ENCODE measurements at regions not wholly inside any gene's neighbourhood (a gene's known extent, or its start where the extent isn't known, plus 50 kb on each side); places are given as distances from the start of the nearest gene placed in this dataset.

DNA sequence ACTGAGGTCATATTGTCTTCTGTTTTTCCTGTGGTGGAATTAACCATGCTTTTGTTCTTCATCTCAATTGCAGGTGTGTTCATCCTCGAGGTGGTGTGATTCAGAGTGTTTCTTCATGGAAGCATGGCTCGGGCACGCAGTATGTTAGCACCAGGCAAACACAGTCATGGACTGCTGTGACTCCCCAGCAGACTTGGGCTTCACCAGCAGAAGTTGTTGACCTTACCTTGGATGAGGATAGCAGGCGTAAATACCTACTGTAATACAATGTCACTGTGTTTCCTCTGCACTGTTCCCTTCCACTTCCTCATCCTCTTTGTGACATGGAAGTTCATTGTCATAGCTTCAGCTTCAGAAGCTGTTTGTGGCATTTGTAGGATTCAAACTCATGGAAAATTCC, 158.7 kb downstream of the HAUS1 start:
- H3K4me1 ChIP-seq (ENCODE audit: control insufficient read depth, insufficient read depth, low read length) = peaks cover 9% of the 10 kb centered on the region
- no peaks in the 10 kb centered on the region for H3K9me3 ChIP-seq (ENCODE audit: control insufficient read depth, insufficient read depth, low read length)
- H3K27me3 ChIP-seq (ENCODE audit: control insufficient read depth, insufficient read depth, low read length) = no peaks in the 10 kb centered on the region
- no peaks in the 10 kb centered on the region for H3K36me3 ChIP-seq (ENCODE audit: control insufficient read depth, insufficient read depth, low read length)
- no peak overlapping the region for H3K4me3 ChIP-seq (ENCODE audit: low read length)
- no peak overlapping the region for H3K27ac ChIP-seq (ENCODE audit: low read length)
- WGBS (ENCODE audit: insufficient coverage, insufficient read length) = no CpG with 5 or more reads among the region's 4 CpGs
- DNase-seq (ENCODE audit: low read depth, low spot score) = no peak

DNA sequence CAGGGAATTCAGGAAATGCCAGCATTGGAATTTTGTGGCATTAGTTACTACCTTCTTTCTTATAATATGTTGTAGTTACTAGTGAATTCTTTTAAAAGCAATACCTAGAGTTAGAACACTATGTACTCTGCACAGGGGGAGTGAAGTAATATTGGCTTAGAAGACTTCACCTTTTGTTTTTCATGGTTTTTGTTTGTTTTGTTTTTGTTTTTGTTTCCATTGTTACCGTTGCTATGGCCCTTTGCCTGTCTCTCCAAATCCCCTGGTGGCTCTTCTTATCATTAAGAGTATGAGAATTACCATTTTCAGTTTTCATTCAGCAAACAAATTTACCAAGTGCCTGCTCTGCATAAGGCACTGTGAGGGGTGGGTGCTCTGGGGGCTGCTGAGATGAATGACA, 160.1 kb downstream of the HAUS1 start:
- H3K27me3 ChIP-seq (ENCODE audit: control insufficient read depth, insufficient read depth, low read length) = no peaks in the 10 kb centered on the region
- H3K4me1 ChIP-seq (ENCODE audit: control insufficient read depth, insufficient read depth, low read length) = peaks cover 9% of the 10 kb centered on the region
- no peaks in the 10 kb centered on the region for H3K36me3 ChIP-seq (ENCODE audit: control insufficient read depth, insufficient read depth, low read length)
- no peak overlapping the region for H3K4me3 ChIP-seq (ENCODE audit: low read length)
- H3K27ac ChIP-seq (ENCODE audit: low read length) = no peak overlapping the region
- WGBS (ENCODE audit: insufficient coverage, insufficient read length) = no CpG with 5 or more reads among the region's 1 CpG
- DNase-seq (ENCODE audit: low read depth, low spot score) = no peak
- no peaks in the 10 kb centered on the region for H3K9me3 ChIP-seq (ENCODE audit: control insufficient read depth, insufficient read depth, low read length)

DNA sequence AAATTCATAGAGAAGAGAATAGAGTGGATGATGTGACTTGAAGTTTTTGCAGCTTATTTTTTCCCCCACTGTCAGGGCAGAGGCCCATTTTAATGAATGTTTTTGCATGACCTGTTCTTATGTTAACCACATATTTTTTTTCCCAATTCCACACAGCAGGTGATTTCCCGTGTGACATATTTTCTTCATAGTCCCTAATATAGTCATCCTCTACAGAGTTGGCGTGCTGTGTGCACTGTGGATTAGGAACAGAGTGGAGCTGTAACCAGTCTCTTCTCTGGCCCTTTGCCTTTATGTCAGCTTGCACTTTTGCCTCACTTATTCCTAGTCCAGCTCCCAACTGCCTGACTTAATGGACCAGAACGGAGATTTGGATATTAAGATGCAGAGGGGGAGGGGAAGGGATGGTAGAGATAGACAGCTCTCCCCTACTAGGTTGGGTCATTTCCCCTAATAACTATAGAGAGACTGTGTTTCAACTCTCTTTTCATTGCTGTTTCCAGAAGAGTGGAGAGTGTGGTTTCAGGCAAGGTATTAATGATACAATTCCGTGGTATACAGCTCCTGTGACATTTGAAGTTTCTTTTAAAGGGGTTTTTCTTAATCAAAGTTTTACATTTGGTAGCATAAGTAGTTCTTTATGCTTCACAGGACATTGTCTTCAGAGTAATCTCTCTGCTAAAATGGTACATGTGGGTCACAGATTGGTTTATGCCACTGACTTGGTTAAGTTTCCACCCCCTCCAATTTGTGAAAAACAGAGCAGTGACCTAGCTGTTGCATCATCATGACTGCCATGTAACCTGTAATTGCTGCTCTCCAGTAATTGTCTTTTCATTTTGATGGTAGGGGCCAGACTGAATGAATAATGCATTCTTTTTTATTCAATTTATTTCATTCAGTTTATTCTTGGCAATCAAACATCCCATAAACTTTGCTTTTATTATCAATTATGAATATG, 161.3 kb downstream of the HAUS1 start:
- no peak for DNase-seq (ENCODE audit: low read depth, low spot score)
- Histone ChIP-seq H3K9me3 (ENCODE audit: control insufficient read depth, insufficient read depth, low read length) (no peaks in the 10 kb centered on the region), H3K36me3 (ENCODE audit: control insufficient read depth, insufficient read depth, low read length) (no peaks in the 10 kb centered on the region), H3K4me1 (ENCODE audit: control insufficient read depth, insufficient read depth, low read length) (peaks cover 9% of the 10 kb centered on the region), H3K4me3 (ENCODE audit: low read length) (no peak overlapping the region), H3K27ac (ENCODE audit: low read length) (no peak overlapping the region), H3K27me3 (ENCODE audit: control insufficient read depth, insufficient read depth, low read length) (no peaks in the 10 kb centered on the region)
- no CpG with 5 or more reads among the region's 4 CpGs for WGBS (ENCODE audit: insufficient coverage, insufficient read length)

DNA sequence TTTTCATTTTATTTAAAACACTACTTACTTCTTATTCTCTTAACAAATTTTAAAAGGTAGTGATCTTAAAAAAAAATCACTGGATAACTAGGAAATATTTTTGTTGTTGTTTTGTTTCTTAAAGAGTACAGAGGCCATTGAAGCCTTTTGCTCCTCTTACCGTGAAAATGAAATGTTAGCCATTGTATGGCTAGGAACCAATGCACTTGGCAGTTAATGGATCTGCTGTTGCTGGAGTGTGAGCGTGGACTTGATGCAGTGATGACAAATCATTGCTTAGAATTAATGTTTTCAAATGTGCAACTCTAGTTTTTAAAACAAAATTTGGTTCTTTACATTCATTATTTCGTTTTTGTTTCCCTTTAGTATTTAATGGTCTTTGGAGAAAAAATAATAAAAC, 162.3 kb downstream of the HAUS1 start:
- no peak overlapping the region for H3K4me3 ChIP-seq (ENCODE audit: low read length)
- H3K27ac ChIP-seq (ENCODE audit: low read length) = no peak overlapping the region
- H3K36me3 ChIP-seq (ENCODE audit: control insufficient read depth, insufficient read depth, low read length) = no peaks in the 10 kb centered on the region
- DNase-seq (ENCODE audit: low read depth, low spot score) = no peak
- WGBS (ENCODE audit: insufficient coverage, insufficient read length) = no CpG with 5 or more reads among the region's 3 CpGs
- H3K9me3 ChIP-seq (ENCODE audit: control insufficient read depth, insufficient read depth, low read length) = no peaks in the 10 kb centered on the region
- H3K4me1 ChIP-seq (ENCODE audit: control insufficient read depth, insufficient read depth, low read length) = peaks cover 9% of the 10 kb centered on the region
- no peaks in the 10 kb centered on the region for H3K27me3 ChIP-seq (ENCODE audit: control insufficient read depth, insufficient read depth, low read length)

DNA sequence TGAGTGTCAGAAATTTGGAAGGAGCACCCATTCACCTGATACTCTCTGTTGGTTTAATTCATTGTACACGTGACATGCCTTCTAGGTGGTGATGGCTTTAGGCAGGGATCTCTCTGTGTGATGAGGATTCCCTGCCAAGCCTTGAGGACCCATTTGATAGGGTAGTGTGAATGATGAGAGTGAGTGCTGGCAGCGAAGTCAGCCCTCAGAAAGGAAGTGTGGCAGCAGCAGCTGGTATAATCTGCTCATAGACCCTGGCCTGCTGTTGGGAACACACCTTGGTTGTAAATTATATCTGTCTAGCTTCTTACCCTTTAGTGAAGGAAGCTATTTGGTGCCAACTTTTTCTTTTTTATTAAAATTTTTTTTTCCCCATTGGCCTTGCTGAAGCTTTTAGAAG, 164.5 kb downstream of the HAUS1 start:
- Histone ChIP-seq H3K9me3 (ENCODE audit: control insufficient read depth, insufficient read depth, low read length) (no peaks in the 10 kb centered on the region), H3K36me3 (ENCODE audit: control insufficient read depth, insufficient read depth, low read length) (no peaks in the 10 kb centered on the region), H3K27ac (ENCODE audit: low read length) (no peak overlapping the region), H3K27me3 (ENCODE audit: control insufficient read depth, insufficient read depth, low read length) (no peaks in the 10 kb centered on the region), H3K4me3 (ENCODE audit: low read length) (no peak overlapping the region), H3K4me1 (ENCODE audit: control insufficient read depth, insufficient read depth, low read length) (peaks cover 5% of the 10 kb centered on the region)
- no peak for DNase-seq (ENCODE audit: low read depth, low spot score)
- no CpG with 5 or more reads among the region's 2 CpGs for WGBS (ENCODE audit: insufficient coverage, insufficient read length)

DNA sequence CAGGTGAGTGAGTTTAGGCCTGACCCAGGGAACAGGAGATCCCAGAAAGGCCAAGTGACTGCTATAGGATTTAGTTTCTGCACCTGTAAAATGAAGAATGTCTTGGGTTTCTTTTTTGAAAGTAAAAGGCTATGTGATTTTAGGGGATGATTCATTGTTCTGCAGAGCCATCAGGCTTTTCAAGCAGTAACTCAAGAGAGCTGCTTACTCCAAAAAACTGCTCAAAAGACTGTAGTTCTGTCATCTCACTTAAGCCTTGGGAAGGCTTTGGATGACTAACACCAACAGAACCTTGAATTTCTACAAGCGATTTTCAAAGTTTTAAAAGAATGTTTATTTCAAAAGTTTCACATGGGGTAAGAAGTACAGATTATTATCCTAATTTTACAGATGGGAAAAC, 165.1 kb downstream of the HAUS1 start:
- Histone ChIP-seq H3K4me1 (ENCODE audit: control insufficient read depth, insufficient read depth, low read length) (peaks cover 5% of the 10 kb centered on the region), H3K4me3 (ENCODE audit: low read length) (no peak overlapping the region), H3K27me3 (ENCODE audit: control insufficient read depth, insufficient read depth, low read length) (no peaks in the 10 kb centered on the region), H3K9me3 (ENCODE audit: control insufficient read depth, insufficient read depth, low read length) (no peaks in the 10 kb centered on the region), H3K36me3 (ENCODE audit: control insufficient read depth, insufficient read depth, low read length) (no peaks in the 10 kb centered on the region), H3K27ac (ENCODE audit: low read length) (no peak overlapping the region)
- DNase-seq (ENCODE audit: low read depth, low spot score) = no peak
- no CpG with 5 or more reads among the region's 1 CpG for WGBS (ENCODE audit: insufficient coverage, insufficient read length)

DNA sequence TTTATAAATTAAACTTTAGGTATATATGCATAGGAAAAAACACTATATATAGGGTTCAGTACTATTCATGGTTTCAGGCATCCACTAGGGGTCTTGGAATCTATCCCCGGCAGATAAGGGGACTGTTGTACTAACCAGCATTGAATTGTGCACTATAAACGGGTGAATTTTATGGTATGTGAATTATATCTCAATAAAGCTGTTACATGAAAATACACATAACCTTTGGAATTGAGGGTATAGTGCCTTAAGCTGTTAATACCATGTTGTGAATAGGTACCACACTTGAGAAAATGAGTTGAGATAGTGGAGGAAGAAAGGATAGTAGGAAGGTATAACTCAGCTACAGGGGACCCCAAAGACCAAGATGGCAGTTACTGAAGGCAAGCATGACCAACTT, 167.3 kb downstream of the HAUS1 start:
- H3K36me3 ChIP-seq (ENCODE audit: control insufficient read depth, insufficient read depth, low read length) = no peaks in the 10 kb centered on the region
- H3K27ac ChIP-seq (ENCODE audit: low read length) = no peak overlapping the region
- no peaks in the 10 kb centered on the region for H3K4me1 ChIP-seq (ENCODE audit: control insufficient read depth, insufficient read depth, low read length)
- WGBS (ENCODE audit: insufficient coverage, insufficient read length) = no CpG with 5 or more reads among the region's 2 CpGs
- H3K27me3 ChIP-seq (ENCODE audit: control insufficient read depth, insufficient read depth, low read length) = no peaks in the 10 kb centered on the region
- no peak for DNase-seq (ENCODE audit: low read depth, low spot score)
- no peaks in the 10 kb centered on the region for H3K9me3 ChIP-seq (ENCODE audit: control insufficient read depth, insufficient read depth, low read length)
- H3K4me3 ChIP-seq (ENCODE audit: low read length) = no peak overlapping the region

DNA sequence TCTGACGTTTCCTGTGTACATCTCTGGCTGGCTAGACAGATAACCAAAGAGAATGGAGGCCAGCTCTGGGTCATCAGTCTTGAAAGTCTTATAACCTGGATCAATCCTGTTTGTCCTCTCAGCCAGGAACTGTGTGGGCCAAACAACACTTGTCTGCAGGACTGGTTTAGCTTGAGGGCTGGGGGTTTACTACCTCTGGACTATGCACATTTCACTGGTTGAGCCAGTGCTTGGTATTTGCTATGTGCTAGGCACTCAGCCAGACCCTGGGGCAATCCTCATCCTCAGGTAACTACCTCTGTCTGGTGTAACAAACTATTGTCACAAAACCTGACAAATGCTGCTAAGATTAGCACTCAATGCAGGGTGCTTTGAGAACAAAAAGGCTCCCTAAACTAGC, 169.7 kb downstream of the HAUS1 start:
- Histone ChIP-seq H3K4me3 (ENCODE audit: low read length) (no peak overlapping the region), H3K4me1 (ENCODE audit: control insufficient read depth, insufficient read depth, low read length) (no peaks in the 10 kb centered on the region), H3K27ac (ENCODE audit: low read length) (no peak overlapping the region), H3K36me3 (ENCODE audit: control insufficient read depth, insufficient read depth, low read length) (no peaks in the 10 kb centered on the region), H3K9me3 (ENCODE audit: control insufficient read depth, insufficient read depth, low read length) (no peaks in the 10 kb centered on the region), H3K27me3 (ENCODE audit: control insufficient read depth, insufficient read depth, low read length) (no peaks in the 10 kb centered on the region)
- WGBS (ENCODE audit: insufficient coverage, insufficient read length) = no CpG with 5 or more reads among the region's 1 CpG
- DNase-seq (ENCODE audit: low read depth, low spot score) = no peak

DNA sequence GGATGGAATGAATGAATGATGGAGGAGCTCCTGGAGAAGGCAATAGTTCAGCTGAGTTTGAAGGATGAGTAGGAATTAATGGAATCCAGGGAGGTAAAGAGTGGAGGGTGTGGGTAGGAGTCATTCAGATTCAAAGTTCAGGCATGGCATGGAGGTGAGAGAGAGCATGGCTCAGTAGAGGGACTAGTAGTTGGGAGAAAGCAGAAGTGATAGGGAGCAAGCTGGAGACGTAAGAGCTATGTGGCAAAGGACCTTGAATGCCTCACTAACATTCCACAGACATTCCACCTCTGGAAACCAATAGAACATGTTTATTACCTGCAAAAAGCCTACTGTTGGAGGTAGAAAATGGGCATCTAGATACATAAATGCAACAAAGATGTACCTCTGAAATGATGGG, 170.1 kb downstream of the HAUS1 start:
- WGBS (ENCODE audit: insufficient coverage, insufficient read length) = no CpG with 5 or more reads among the region's 1 CpG
- DNase-seq (ENCODE audit: low read depth, low spot score) = no peak
- no peaks in the 10 kb centered on the region for H3K9me3 ChIP-seq (ENCODE audit: control insufficient read depth, insufficient read depth, low read length)
- no peaks in the 10 kb centered on the region for H3K4me1 ChIP-seq (ENCODE audit: control insufficient read depth, insufficient read depth, low read length)
- no peak overlapping the region for H3K4me3 ChIP-seq (ENCODE audit: low read length)
- no peaks in the 10 kb centered on the region for H3K27me3 ChIP-seq (ENCODE audit: control insufficient read depth, insufficient read depth, low read length)
- H3K36me3 ChIP-seq (ENCODE audit: control insufficient read depth, insufficient read depth, low read length) = no peaks in the 10 kb centered on the region
- no peak overlapping the region for H3K27ac ChIP-seq (ENCODE audit: low read length)

DNA sequence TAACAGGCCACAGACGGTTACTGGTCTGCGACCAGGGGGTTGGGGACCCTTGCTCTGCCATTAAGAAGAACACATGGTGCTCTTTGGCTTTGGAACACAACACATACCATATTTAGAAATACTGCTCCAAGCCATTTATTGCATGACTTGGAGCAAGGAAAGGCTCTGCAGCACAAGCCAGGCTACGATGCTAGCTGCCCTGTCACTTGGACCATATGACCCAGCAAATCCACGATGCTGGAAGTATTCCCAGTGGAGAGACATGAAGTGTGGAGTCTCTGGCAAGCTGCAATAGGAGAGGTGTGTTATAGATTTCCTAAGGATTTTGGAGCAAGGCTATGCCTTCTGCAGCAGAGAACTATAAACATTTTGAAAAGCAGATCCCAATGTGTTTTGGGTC, 171.2 kb downstream of the HAUS1 start:
- no peaks in the 10 kb centered on the region for H3K27me3 ChIP-seq (ENCODE audit: control insufficient read depth, insufficient read depth, low read length)
- WGBS (ENCODE audit: insufficient coverage, insufficient read length) = no CpG with 5 or more reads among the region's 4 CpGs

DNA sequence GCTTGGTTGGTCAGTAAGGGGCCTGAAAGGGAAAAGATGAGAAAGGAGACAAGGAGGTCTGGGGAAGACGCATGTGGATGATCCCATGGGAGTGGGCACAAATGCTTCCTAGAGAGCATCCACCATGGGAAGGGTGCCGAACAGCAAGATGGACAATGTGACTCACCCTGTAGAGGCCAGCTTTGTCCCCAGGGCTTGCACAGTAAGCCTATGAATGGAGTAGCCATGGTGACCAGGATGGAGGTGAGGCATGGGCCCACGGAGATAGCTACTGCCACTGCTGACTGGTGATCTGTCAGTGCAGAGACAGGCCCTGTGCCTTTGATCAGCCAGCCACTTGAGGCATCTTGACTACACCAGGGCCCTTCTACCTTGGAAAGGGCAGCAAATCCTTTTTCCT, 172.6 kb downstream of the HAUS1 start:
- H3K27ac ChIP-seq (ENCODE audit: low read length) = no peak overlapping the region
- no peaks in the 10 kb centered on the region for H3K9me3 ChIP-seq (ENCODE audit: control insufficient read depth, insufficient read depth, low read length)
- H3K27me3 ChIP-seq (ENCODE audit: control insufficient read depth, insufficient read depth, low read length) = no peaks in the 10 kb centered on the region
- H3K4me1 ChIP-seq (ENCODE audit: control insufficient read depth, insufficient read depth, low read length) = no peaks in the 10 kb centered on the region
- H3K4me3 ChIP-seq (ENCODE audit: low read length) = no peak overlapping the region
- H3K36me3 ChIP-seq (ENCODE audit: control insufficient read depth, insufficient read depth, low read length) = no peaks in the 10 kb centered on the region
- DNase-seq (ENCODE audit: low read depth, low spot score) = no peak
- no CpG with 5 or more reads among the region's 3 CpGs for WGBS (ENCODE audit: insufficient coverage, insufficient read length)

More for the DNA sequence above, 171.2 kb downstream of the HAUS1 start:
- no peak overlapping the region for H3K27ac ChIP-seq (ENCODE audit: low read length)
- no peak for DNase-seq (ENCODE audit: low read depth, low spot score)
- H3K4me3 ChIP-seq (ENCODE audit: low read length) = no peak overlapping the region
- H3K36me3 ChIP-seq (ENCODE audit: control insufficient read depth, insufficient read depth, low read length) = no peaks in the 10 kb centered on the region
- no peaks in the 10 kb centered on the region for H3K4me1 ChIP-seq (ENCODE audit: control insufficient read depth, insufficient read depth, low read length)
- H3K9me3 ChIP-seq (ENCODE audit: control insufficient read depth, insufficient read depth, low read length) = no peaks in the 10 kb centered on the region
